Trophoblast cell (in vitro differentiated cells and primary cell): ENCODE measurements at regions not wholly inside any gene's neighbourhood (a gene's known extent, or its start where the extent isn't known, plus 50 kb on each side); places are given as distances from the start of the nearest gene placed in this dataset.
A peak's percentile ranks its signal among the peaks of the same experiment; 100 is the strongest.

ENCODE experiments used
- DNase-seq, 2 donors: peaks; one replicate each; pipeline ENCODE4 v3.0.0-alpha.2; 2016
- H2AFZ ChIP-seq: 2 replicates; pipeline ENCODE4 v1.6.1; 2013; ENCODE audit warnings: low read length, moderate library complexity, mild to moderate bottlenecking; ENCODE audit not compliant: insufficient read depth, poor library complexity
- H2AK5ac ChIP-seq: 2 replicates; pipeline ENCODE4 v1.6.1; 2013; ENCODE audit warnings: mild to moderate bottlenecking, low read length
- H2BK120ac ChIP-seq: 2 replicates; pipeline ENCODE4 v1.6.1; 2013; ENCODE audit warnings: low read length, mild to moderate bottlenecking, moderate library complexity; ENCODE audit not compliant: insufficient read depth, poor library complexity
- H2BK12ac ChIP-seq: 2 replicates; pipeline ENCODE4 v1.6.1; 2013; ENCODE audit warnings: mild to moderate bottlenecking, low read length, moderate library complexity
- H2BK5ac ChIP-seq: 2 replicates; pipeline ENCODE4 v1.6.1; 2013; ENCODE audit warnings: low read length, low read depth, moderate library complexity, mild to moderate bottlenecking; ENCODE audit not compliant: poor library complexity
- H3K14ac ChIP-seq: 2 replicates; pipeline ENCODE4 v1.6.1; 2013; ENCODE audit warnings: mild to moderate bottlenecking, low read length
- H3K18ac ChIP-seq: 2 replicates; pipeline ENCODE4 v1.6.1; 2013; ENCODE audit warnings: mild to moderate bottlenecking, low read length
- H3K23ac ChIP-seq: 2 replicates; pipeline ENCODE4 v1.6.1; 2013; ENCODE audit warnings: low read length
- H3K27ac ChIP-seq: 2 replicates; pipeline ENCODE4 v1.5.1; 2013; ENCODE audit warnings: low read depth, mild to moderate bottlenecking, inconsistent platforms, low read length, moderate library complexity
- H3K27me3 ChIP-seq: 2 replicates; pipeline ENCODE4 v1.6.1; 2013; ENCODE audit warnings: inconsistent platforms, mild to moderate bottlenecking, low read length, moderate library complexity; ENCODE audit not compliant: insufficient read depth
- H3K36me3 ChIP-seq, 2 experiments: 1 replicate in 1 of 2; 2 replicates in 1 of 2; pipeline ENCODE4 v1.6.1; 2013; ENCODE audit warnings: low read length in 2 of 2, mild to moderate bottlenecking in 2 of 2, moderate library complexity in 1 of 2; ENCODE audit not compliant: insufficient read depth in 2 of 2, control insufficient read depth in 1 of 2
- H3K4ac ChIP-seq: 2 replicates; pipeline ENCODE4 v1.6.1; 2013; ENCODE audit warnings: low read depth, mild to moderate bottlenecking, low read length, moderate library complexity
- H3K4me1 ChIP-seq, 2 experiments: 1 replicate in 1 of 2; 2 replicates in 1 of 2; pipeline ENCODE4 v1.6.1; 2013; ENCODE audit warnings: low read length in 2 of 2, mild to moderate bottlenecking in 2 of 2, moderate library complexity in 1 of 2; ENCODE audit not compliant: insufficient read depth in 2 of 2, control insufficient read depth in 1 of 2
- H3K4me2 ChIP-seq: 2 replicates; pipeline ENCODE4 v1.6.1; 2013; ENCODE audit warnings: inconsistent platforms, mild to moderate bottlenecking, low read length, moderate library complexity
- H3K4me3 ChIP-seq: 2 replicates; pipeline ENCODE4 v1.5.1; 2013; ENCODE audit warnings: mild to moderate bottlenecking, low read depth, low read length, inconsistent platforms
- H3K79me1 ChIP-seq: one replicate; pipeline ENCODE4 v1.6.1; 2013; ENCODE audit warnings: low read length
- H3K79me2 ChIP-seq: 2 replicates; pipeline ENCODE4 v1.6.1; 2013; ENCODE audit warnings: low read length, mild to moderate bottlenecking; ENCODE audit not compliant: control insufficient read depth, insufficient read depth, poor library complexity
- H3K9ac ChIP-seq: 2 replicates; pipeline ENCODE4 v1.6.1; 2013; ENCODE audit warnings: mild to moderate bottlenecking, low read length
- H3K9me3 ChIP-seq: 2 replicates; pipeline ENCODE4 v1.6.1; 2013; ENCODE audit warnings: low read depth, mild to moderate bottlenecking, control low read depth, inconsistent platforms, low read length; ENCODE audit not compliant: insufficient read depth
- H4K12ac ChIP-seq: 2 replicates; pipeline ENCODE4 v1.6.1; 2013; ENCODE audit warnings: low read depth, mild to moderate bottlenecking, low read length, moderate library complexity
- H4K8ac ChIP-seq: 2 replicates; pipeline ENCODE4 v1.6.1; 2013; ENCODE audit warnings: low read depth, mild to moderate bottlenecking, low read length, moderate library complexity
- H4K91ac ChIP-seq: one replicate; pipeline ENCODE4 v1.6.1; 2013; ENCODE audit warnings: low read depth, mild to moderate bottlenecking, low read length, moderate library complexity
- WGBS: extraction: QIAGEN DNeasy Blood & Tissue Kit; methylation state at CpG from one replicate; pipeline ENCODE4 v1.1.7; 2013; ENCODE audit warnings: missing lambda C conversion rate; ENCODE audit not compliant: insufficient read length, insufficient coverage; ENCODE audit errors: extremely low coverage; 5-methylcytosine and 5-hydroxymethylcytosine counted together

DNA sequence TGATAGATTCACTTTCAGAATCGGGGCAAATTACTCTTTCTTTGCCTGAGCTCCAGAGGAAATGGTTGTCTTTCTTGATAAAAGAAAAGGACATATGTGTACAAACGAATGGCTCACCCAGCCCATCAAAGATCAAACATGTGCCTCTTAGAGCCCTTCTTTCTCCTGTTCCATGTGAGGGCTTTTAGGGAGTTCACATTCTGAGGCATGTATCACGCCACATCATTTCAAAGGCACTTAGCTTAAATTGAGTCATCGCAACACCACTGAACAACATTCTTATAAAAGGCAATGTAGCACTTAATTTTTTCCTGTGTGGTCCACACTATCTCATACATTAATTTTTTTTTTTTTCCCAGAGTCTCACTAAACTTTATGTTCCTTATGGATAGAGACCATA is 521.0 kb downstream of the SUCLA2 start:
- Histone ChIP-seq H3K79me2 (no peaks in the 10 kb centered on the region), H3K9me3 (no peaks in the 10 kb centered on the region), H2BK12ac (no peak overlapping the region), H3K23ac (no peak overlapping the region), H3K4ac (no peak overlapping the region), H2BK5ac (no peak overlapping the region), H3K18ac (no peak overlapping the region), H3K27ac (no peak overlapping the region), H3K4me1 (no peaks in the 10 kb centered on the region), H2AFZ (no peak overlapping the region), H4K8ac (no peak overlapping the region), H3K14ac (no peak overlapping the region), H4K12ac (no peak overlapping the region), H2BK120ac (no peak overlapping the region), H3K36me3 (no peaks in the 10 kb centered on the region), H3K27me3 (no peaks in the 10 kb centered on the region), H3K4me3 (no peak overlapping the region), H3K79me1 (no peaks in the 10 kb centered on the region), H3K4me2 (no peak overlapping the region), H3K9ac (no peak overlapping the region), H2AK5ac (no peak overlapping the region), H4K91ac (no peak overlapping the region)
- peak in 1 of 2 donors; percentile 48 for DNase-seq
- no CpG with 5 or more reads among the region's 4 CpGs for whole genome bisulfite sequencing

- Histone ChIP-seq H4K91ac (no peak overlapping the region), H2BK120ac (no peak overlapping the region), H3K4me2 (no peak overlapping the region), H3K23ac (no peak overlapping the region), H2AFZ (no peak overlapping the region), H3K9me3 (no peaks in the 10 kb centered on the region), H3K36me3 (no peaks in the 10 kb centered on the region), H3K9ac (no peak overlapping the region), H3K79me2 (no peaks in the 10 kb centered on the region), H3K4ac (no peak overlapping the region), H3K4me3 (no peak overlapping the region), H2BK5ac (no peak overlapping the region), H2BK12ac (no peak overlapping the region), H3K14ac (no peak overlapping the region), H2AK5ac (no peak overlapping the region), H3K27ac (no peak overlapping the region), H3K27me3 (no peaks in the 10 kb centered on the region), H4K12ac (no peak overlapping the region), H3K18ac (no peak overlapping the region), H3K4me1 (no peaks in the 10 kb centered on the region), H3K79me1 (no peaks in the 10 kb centered on the region), H4K8ac (no peak overlapping the region)
- DNase-seq, result no peak
Measured at GRCh38 chr13:47478985-47479384, 522.1 kb downstream of the SUCLA2 start.

GRCh38 chr13:47475441-47475948 is 525.6 kb downstream of the SUCLA2 start:
- H3K9ac ChIP-seq, result no peak overlapping the region
- H3K4ac ChIP-seq, result no peak overlapping the region
- H4K12ac ChIP-seq, result no peak overlapping the region
- H3K14ac ChIP-seq, result no peak overlapping the region
- H3K27ac ChIP-seq, result no peak overlapping the region
- H2BK5ac ChIP-seq, result no peak overlapping the region
- H4K8ac ChIP-seq, result no peak overlapping the region
- no peaks in the 10 kb centered on the region for H3K79me2 ChIP-seq
- H4K91ac ChIP-seq, result no peak overlapping the region
- no peak overlapping the region for H2AFZ ChIP-seq
- no peak overlapping the region for H2BK12ac ChIP-seq
- H3K4me1 ChIP-seq, result no peaks in the 10 kb centered on the region
- H3K4me2 ChIP-seq, result no peak overlapping the region
- H3K27me3 ChIP-seq, result no peaks in the 10 kb centered on the region
- no peak overlapping the region for H3K18ac ChIP-seq
- no peak overlapping the region for H3K23ac ChIP-seq
- no peak for DNase-seq
- no peak overlapping the region for H3K4me3 ChIP-seq
- no peak overlapping the region for H2BK120ac ChIP-seq
- no peak overlapping the region for H2AK5ac ChIP-seq
- WGBS, result no CpG with 5 or more reads among the region's 11 CpGs
- no peaks in the 10 kb centered on the region for H3K9me3 ChIP-seq
- H3K36me3 ChIP-seq, result no peaks in the 10 kb centered on the region
- no peaks in the 10 kb centered on the region for H3K79me1 ChIP-seq

DNA sequence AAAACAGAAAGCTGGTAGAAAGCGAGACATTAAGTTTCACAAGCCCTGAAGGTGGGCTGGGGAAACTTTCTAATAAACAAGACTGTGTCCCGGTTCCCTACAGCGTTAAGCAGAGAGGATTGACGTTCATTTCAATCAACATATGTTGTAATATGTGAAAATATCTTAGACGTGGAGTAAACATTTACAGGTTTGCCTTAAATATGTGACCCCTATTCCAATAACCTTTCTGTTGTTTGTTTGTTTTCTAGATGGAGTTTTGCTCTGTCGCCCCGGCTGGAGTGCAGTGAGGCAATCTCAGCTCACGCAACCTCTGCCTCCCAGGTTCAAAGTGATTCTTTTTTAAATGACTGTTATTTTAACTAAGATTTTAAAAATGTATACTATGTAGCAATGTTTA is 526.2 kb downstream of the SUCLA2 start:
- H2BK5ac ChIP-seq, result no peak overlapping the region
- H3K18ac ChIP-seq, result no peak overlapping the region
- H3K23ac ChIP-seq, result no peak overlapping the region
- DNase-seq, result peak in 1 of 2 donors; percentile 44
- no peak overlapping the region for H3K9ac ChIP-seq
- no peak overlapping the region for H3K27ac ChIP-seq
- H3K4me1 ChIP-seq, result no peaks in the 10 kb centered on the region
- H2AFZ ChIP-seq, result no peak overlapping the region
- no peak overlapping the region for H3K4me3 ChIP-seq
- no peaks in the 10 kb centered on the region for H3K36me3 ChIP-seq
- no peak overlapping the region for H4K8ac ChIP-seq
- H3K9me3 ChIP-seq, result no peaks in the 10 kb centered on the region
- no peak overlapping the region for H2BK120ac ChIP-seq
- no peak overlapping the region for H3K14ac ChIP-seq
- no CpG with 5 or more reads among the region's 8 CpGs for WGBS
- H3K4me2 ChIP-seq, result no peak overlapping the region
- H2BK12ac ChIP-seq, result no peak overlapping the region
- H3K27me3 ChIP-seq, result no peaks in the 10 kb centered on the region
- H2AK5ac ChIP-seq, result no peak overlapping the region
- H4K91ac ChIP-seq, result no peak overlapping the region
- no peak overlapping the region for H4K12ac ChIP-seq
- no peaks in the 10 kb centered on the region for H3K79me2 ChIP-seq
- H3K79me1 ChIP-seq, result no peaks in the 10 kb centered on the region
- H3K4ac ChIP-seq, result no peak overlapping the region
